ENCODE measurements at regions not wholly inside any gene's neighbourhood (a gene's known extent, or its start where the extent isn't known, plus 50 kb on each side); places are given as distances from the start of the nearest gene placed in this dataset.
A peak's percentile ranks its signal among the peaks of the same experiment; 100 is the strongest.

DNA sequence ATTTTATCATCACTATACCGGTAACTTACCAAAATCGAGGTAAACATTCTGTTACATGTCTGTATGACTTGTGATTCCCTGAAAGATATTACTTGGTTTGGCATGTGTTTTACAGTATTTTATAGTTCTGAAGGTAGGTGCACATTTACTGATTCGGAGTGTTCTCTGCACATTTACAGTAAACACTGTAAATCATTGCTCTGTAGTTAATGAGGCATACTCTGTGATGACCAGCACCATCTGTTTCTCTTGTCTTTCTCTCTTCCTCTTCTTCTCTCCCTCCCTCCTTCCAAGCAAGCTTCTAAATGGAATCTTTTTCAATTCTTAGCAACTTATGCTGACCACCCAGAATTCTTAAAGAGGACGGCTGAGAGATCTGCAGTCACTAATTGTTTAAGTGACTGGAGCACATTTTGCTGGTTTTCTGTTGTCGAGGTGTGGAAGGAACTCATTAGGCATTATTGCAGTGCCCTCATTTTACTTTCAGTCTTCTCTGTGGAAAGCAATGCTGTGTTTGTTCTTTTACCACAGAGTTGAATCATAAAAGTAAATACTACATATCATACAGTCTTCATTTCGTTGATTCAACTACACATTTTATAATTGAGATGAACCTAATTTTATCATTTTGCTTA is 126.5 kb downstream of the UTRN start:
- no peaks in the 10 kb centered on the region for H3K36me3 ChIP-seq
- no peak for TF ChIP-seq EP300 (IDR thresholded peaks at IDR 0.05)
- TF ChIP-seq, protein P1, sequence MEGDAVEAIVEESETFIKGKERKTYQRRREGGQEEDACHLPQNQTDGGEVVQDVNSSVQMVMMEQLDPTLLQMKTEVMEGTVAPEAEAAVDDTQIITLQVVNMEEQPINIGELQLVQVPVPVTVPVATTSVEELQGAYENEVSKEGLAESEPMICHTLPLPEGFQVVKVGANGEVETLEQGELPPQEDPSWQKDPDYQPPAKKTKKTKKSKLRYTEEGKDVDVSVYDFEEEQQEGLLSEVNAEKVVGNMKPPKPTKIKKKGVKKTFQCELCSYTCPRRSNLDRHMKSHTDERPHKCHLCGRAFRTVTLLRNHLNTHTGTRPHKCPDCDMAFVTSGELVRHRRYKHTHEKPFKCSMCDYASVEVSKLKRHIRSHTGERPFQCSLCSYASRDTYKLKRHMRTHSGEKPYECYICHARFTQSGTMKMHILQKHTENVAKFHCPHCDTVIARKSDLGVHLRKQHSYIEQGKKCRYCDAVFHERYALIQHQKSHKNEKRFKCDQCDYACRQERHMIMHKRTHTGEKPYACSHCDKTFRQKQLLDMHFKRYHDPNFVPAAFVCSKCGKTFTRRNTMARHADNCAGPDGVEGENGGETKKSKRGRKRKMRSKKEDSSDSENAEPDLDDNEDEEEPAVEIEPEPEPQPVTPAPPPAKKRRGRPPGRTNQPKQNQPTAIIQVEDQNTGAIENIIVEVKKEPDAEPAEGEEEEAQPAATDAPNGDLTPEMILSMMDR (IDR thresholded peaks at IDR 0.05), result no peak
- no peak for TF ChIP-seq POLR2A (IDR thresholded peaks at IDR 0.05)
- no peak for TF ChIP-seq POLR2AphosphoS5 (IDR thresholded peaks at IDR 0.05)
- no peaks in the 10 kb centered on the region for H3K27me3 ChIP-seq
- ATAC-seq (ENCODE audit: low FRiP score in 2 of 2), result no peak
- H3K4me1 ChIP-seq, result peaks cover 13 to 35% (median 22%) of the 10 kb centered on the region in 4 donors
- DNase-seq, result no peak
- no peaks in the 10 kb centered on the region for H3K9me3 ChIP-seq
- H3K27ac ChIP-seq, result no peak overlapping the region
- WGBS, 2 donors, result 57 to 64% methylated on average over 6 of the region's 6 CpGs
- H3K4me3 ChIP-seq, result no peak overlapping the region

DNA sequence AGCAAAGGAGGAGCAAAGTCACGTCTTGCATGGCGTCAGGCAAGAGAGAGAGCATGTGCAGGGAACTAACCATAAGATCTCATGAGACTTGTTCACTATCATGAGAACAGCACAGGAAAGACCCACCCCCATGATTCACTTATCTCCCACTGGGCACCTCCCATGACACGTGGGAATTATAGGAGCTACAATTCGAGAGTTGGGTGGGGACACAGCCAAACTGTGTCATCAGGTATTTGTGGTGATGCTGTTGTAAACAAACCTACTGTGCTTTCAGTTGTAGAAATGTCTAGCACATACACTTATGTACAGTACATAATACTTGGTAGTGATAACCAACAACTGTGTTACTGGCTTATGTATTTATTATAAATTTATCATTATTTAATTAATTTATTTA is 128.3 kb downstream of the UTRN start:
- no peaks in the 10 kb centered on the region for H3K27me3 ChIP-seq
- ATAC-seq (ENCODE audit: low FRiP score in 2 of 2) (no peak), DNase-seq (no peak)
- no peak overlapping the region for H3K27ac ChIP-seq
- no peaks in the 10 kb centered on the region for H3K36me3 ChIP-seq
- H3K4me3 ChIP-seq, result no peak overlapping the region
- H3K9me3 ChIP-seq, result no peaks in the 10 kb centered on the region
- H3K4me1 ChIP-seq, result peaks cover 13 to 28% (median 16%) of the 10 kb centered on the region in 4 donors
- TF ChIP-seq, protein P1 (IDR thresholded peaks at IDR 0.05), result no peak
- TF ChIP-seq EP300 (IDR thresholded peaks at IDR 0.05), result no peak
- no peak for TF ChIP-seq POLR2AphosphoS5 (IDR thresholded peaks at IDR 0.05)
- TF ChIP-seq POLR2A (IDR thresholded peaks at IDR 0.05), result no peak
- WGBS, 2 donors, result 68 to 78% methylated on average over 4 of the region's 4 CpGs

DNA sequence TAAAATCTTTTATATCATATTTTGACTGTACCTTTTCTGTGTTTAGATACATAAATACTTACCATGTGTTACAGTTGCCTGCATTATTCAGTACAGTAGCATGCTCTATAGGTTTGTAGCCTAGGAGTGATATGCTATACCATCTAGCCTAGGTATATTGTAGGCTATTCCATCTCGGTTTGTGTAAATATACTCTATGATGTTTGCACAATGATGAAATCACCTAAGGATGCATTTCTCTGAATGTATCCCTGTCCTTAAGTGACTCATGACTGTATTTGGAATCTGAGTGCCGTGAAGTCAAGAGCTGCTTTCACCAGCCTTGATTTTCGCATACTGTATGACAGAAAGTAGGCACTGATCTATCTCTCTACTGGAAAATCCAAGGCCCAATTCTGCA is 129.9 kb downstream of the UTRN start:
- Histone ChIP-seq H3K4me3 (no peak overlapping the region), H3K27ac (no peak overlapping the region), H3K4me1 (peaks cover 13 to 32% (median 18%) of the 10 kb centered on the region in 4 donors), H3K36me3 (no peaks in the 10 kb centered on the region), H3K9me3 (no peaks in the 10 kb centered on the region), H3K27me3 (no peaks in the 10 kb centered on the region)
- TF ChIP-seq EP300 (IDR thresholded peaks at IDR 0.05) (no peak), POLR2AphosphoS5 (IDR thresholded peaks at IDR 0.05) (no peak), POLR2A (IDR thresholded peaks at IDR 0.05) (no peak)
- TF ChIP-seq, protein P1 (IDR thresholded peaks at IDR 0.05), result no peak
- 76 to 77% methylated on average over 3 of the region's 3 CpGs for WGBS, 2 donors
- ATAC-seq (ENCODE audit: low FRiP score in 2 of 2) (peak in 1 of 2 donors; percentile 44), DNase-seq (no peak)

DNA sequence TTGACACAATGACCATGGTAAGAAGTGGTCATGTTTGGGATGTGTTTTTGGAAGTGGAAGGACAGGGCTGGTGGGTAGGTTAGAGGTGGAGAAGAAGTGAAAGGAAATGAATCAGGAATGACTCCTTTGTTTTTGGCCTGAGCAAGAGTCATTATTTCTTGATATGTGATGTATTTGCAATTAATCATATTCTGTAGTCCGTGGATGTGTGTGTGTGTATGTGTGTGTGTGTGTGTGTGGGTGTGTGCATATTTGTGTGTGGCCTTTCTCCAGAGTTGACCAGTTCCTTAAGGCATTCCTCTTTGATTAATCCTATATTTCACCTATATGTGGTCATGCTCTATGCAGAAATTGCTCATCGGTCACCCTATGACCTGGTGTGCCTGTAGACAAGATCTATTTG is 130.7 kb downstream of the UTRN start:
- WGBS, 2 donors, result 70 to 79% methylated on average over 2 of the region's 2 CpGs
- TF ChIP-seq POLR2AphosphoS5 (IDR thresholded peaks at IDR 0.05) (no peak), EP300 (IDR thresholded peaks at IDR 0.05) (no peak), POLR2A (IDR thresholded peaks at IDR 0.05) (no peak)
- TF ChIP-seq, protein P1 (IDR thresholded peaks at IDR 0.05), result no peak
- no peaks in the 10 kb centered on the region for H3K9me3 ChIP-seq
- no peak overlapping the region for H3K4me3 ChIP-seq
- peaks cover 13 to 35% (median 18%) of the 10 kb centered on the region in 4 donors for H3K4me1 ChIP-seq
- no peak for DNase-seq
- no peak for ATAC-seq (ENCODE audit: low FRiP score in 2 of 2)
- H3K27ac ChIP-seq, result no peak overlapping the region
- no peaks in the 10 kb centered on the region for H3K27me3 ChIP-seq
- H3K36me3 ChIP-seq, result no peaks in the 10 kb centered on the region

- ATAC-seq (ENCODE audit: low FRiP score in 2 of 2) (no peak), DNase-seq (no peak)
- peaks cover 13 to 35% (median 18%) of the 10 kb centered on the region in 4 donors for H3K4me1 ChIP-seq
- no peak overlapping the region for H3K27ac ChIP-seq
- H3K27me3 ChIP-seq, result no peaks in the 10 kb centered on the region
- TF ChIP-seq POLR2A (IDR thresholded peaks at IDR 0.05), result no peak
- TF ChIP-seq EP300 (IDR thresholded peaks at IDR 0.05), result no peak
- TF ChIP-seq, protein P1 (IDR thresholded peaks at IDR 0.05), result no peak
- no peak for TF ChIP-seq POLR2AphosphoS5 (IDR thresholded peaks at IDR 0.05)
- no peaks in the 10 kb centered on the region for H3K36me3 ChIP-seq
- no peaks in the 10 kb centered on the region for H3K9me3 ChIP-seq
- WGBS, 2 donors, result 71 to 100% methylated on average over 4 of the region's 4 CpGs
- H3K4me3 ChIP-seq, result no peak overlapping the region
These were observed 131.1 kb downstream of the UTRN start for GRCh38 chr6:144416244-144416643.

Data from upper lobe of left lung (tissue), 6 donors.